Endothelial cell of umbilical vein (primary cell): ENCODE measurements at regions not wholly inside any gene's neighbourhood (a gene's known extent, or its start where the extent isn't known, plus 50 kb on each side); places are given as distances from the start of the nearest gene placed in this dataset.
"Not testable (repeated sequence)": the region's sequence is repeated elsewhere in the genome, so short reads cannot be mapped to it uniquely, and the experiment has no call there.

ENCODE experiments used
- BruUV-seq: library from RNA; stranded (reverse); fragments of 400-500 nt; replicated peaks from 2 replicates; lab custom pipeline; 2021; lab: Mats Ljungman, UMichigan
- CTCF ChIA-PET: fragments of 300-600, 350-600 bp; sonication (Branson Sonifier 250); formaldehyde crosslinking; loops from one replicate; lab custom pipeline; 2021; ENCODE audit warnings: antibody characterized with exemption, inconsistent platforms; lab: Charles Lee
- POLR2A ChIA-PET: fragments of 300-600, 350-600 bp; sonication (Branson Sonifier 250); formaldehyde crosslinking; loops from one replicate; lab custom pipeline; 2021; ENCODE audit warnings: antibody characterized with exemption, inconsistent platforms; lab: Charles Lee
- DNase-seq: peaks from one replicate; pipeline ENCODE4 v3.0.0-alpha.2; 2011; ENCODE audit warnings: low read depth, low spot score
- FAIRE-seq: peaks from 2 replicates; lab custom pipeline; 2011; peaks lifted over from hg19 to GRCh38; lab: Jason Lieb, UNC
- H2AFZ ChIP-seq: 2 replicates; pipeline ENCODE4 v1.6.0; 2012; ENCODE audit warnings: low read depth, low read length, control low read depth, inconsistent platforms
- H3K27ac ChIP-seq: 2 replicates; pipeline ENCODE4 v1.5.1; 2011; ENCODE audit warnings: low read depth, mild to moderate bottlenecking, control low read depth, low read length, moderate library complexity; ENCODE audit not compliant: insufficient read depth
- H3K27me3 ChIP-seq, 2 experiments: 2 replicates each; pipeline versions ENCODE4 v1.6.0 to v1.6.1; 2011; ENCODE audit warnings: low read length in 2 of 2, mixed read lengths in 1 of 2; ENCODE audit not compliant: control insufficient read depth in 2 of 2, insufficient read depth in 2 of 2
- H3K36me3 ChIP-seq, 2 experiments: 2 replicates in 1 of 2; 3 replicates in 1 of 2; pipeline ENCODE4 v1.5.1; 2011; ENCODE audit warnings: low read length in 2 of 2, mild to moderate bottlenecking in 1 of 2, moderate library complexity in 1 of 2; ENCODE audit not compliant: control insufficient read depth in 2 of 2, insufficient read depth in 2 of 2; ENCODE audit errors: extremely low read depth in 1 of 2
- H3K4me1 ChIP-seq: 3 replicates; pipeline ENCODE4 v1.5.1; 2011; ENCODE audit warnings: mild to moderate bottlenecking, low read length; ENCODE audit not compliant: control insufficient read depth, insufficient read depth; ENCODE audit errors: extremely low read depth
- H3K4me2 ChIP-seq: 2 replicates; pipeline ENCODE4 v1.6.1; 2011; ENCODE audit warnings: low read length, control low read depth, mixed read lengths; ENCODE audit not compliant: insufficient read depth
- H3K4me3 ChIP-seq, 3 experiments: fragments of 200-600 bp in 1 of 3; sonication (generic), shearing (Covaris generic) in 1 of 3; replicated peaks in 1 of 3; 2 replicates each; pipeline ENCODE4 v1.5.1; 2011 to 2016; ENCODE audit warnings: control low read depth in 3 of 3, low read length in 3 of 3, mild to moderate bottlenecking in 2 of 3, inconsistent platforms in 1 of 3, low read depth in 1 of 3, moderate library complexity in 1 of 3; ENCODE audit not compliant: insufficient read depth in 1 of 3
- H3K79me2 ChIP-seq: 2 replicates; pipeline ENCODE4 v1.6.0; 2012; ENCODE audit warnings: low read length, inconsistent platforms; ENCODE audit not compliant: control insufficient read depth, insufficient read depth
- H3K9ac ChIP-seq: replicated peaks from 2 replicates; pipeline ENCODE3; 2011; ENCODE audit warnings: low read length, control low read depth; ENCODE audit not compliant: insufficient read depth; ENCODE audit errors: extremely low read depth
- H3K9me1 ChIP-seq: replicated peaks from 3 replicates; pipeline ENCODE4 v1.6.0; 2011; ENCODE audit warnings: mild to moderate bottlenecking, low read length; ENCODE audit not compliant: control insufficient read depth, insufficient read depth; ENCODE audit errors: extremely low read depth
- H3K9me3 ChIP-seq: replicated peaks from 2 replicates; pipeline ENCODE4 v1.5.1; 2012; ENCODE audit warnings: low read length, inconsistent platforms; ENCODE audit not compliant: control insufficient read depth, insufficient read depth
- H4K20me1 ChIP-seq: replicated peaks from 2 replicates; pipeline ENCODE3; 2011; ENCODE audit warnings: mild to moderate bottlenecking, low read length; ENCODE audit not compliant: control insufficient read depth, insufficient read depth; ENCODE audit errors: extremely low read depth
- FOS ChIP-seq: IDR thresholded peaks from 2 replicates; pipeline ENCODE4 v1.6.1; 2011; ENCODE audit warnings: mild to moderate bottlenecking, low read length, moderate library complexity, borderline replicate concordance; ENCODE audit not compliant: insufficient read depth
- GATA2 ChIP-seq: IDR thresholded peaks from 2 replicates; pipeline ENCODE4 v1.7.0; 2011; ENCODE audit warnings: low read depth, mild to moderate bottlenecking, moderate library complexity, mixed read lengths, low read length; ENCODE audit not compliant: insufficient read length, insufficient read depth
- MAX ChIP-seq: IDR thresholded peaks from 2 replicates; pipeline ENCODE4 v1.6.1; 2011; ENCODE audit not compliant: insufficient read depth, insufficient read length
- dilution Hi-C: fragments of 300-500 bp; cut with MboI; formaldehyde crosslinking; loops from one replicate; pipeline ENCODE4 v1.15.0; 2019; ENCODE audit warnings: low sequenced_read_pairs; ENCODE audit not compliant: extremely low pct_ligation_motif_present
- intact Hi-C: fragments of 100-400 bp; cut with micrococcal nuclease; formaldehyde crosslinking; loops from one replicate; pipeline ENCODE4 v1.10.0; 2022

GRCh38 chr10:71088054-71088453 is 124.3 kb upstream of the UNC5B start:
- POLR2A ChIA-PET: no interaction called here
- Histone ChIP-seq H2AFZ (no peak overlapping the region), H3K4me3 (no peak overlapping the region), H3K9ac (no peak overlapping the region), H3K36me3 (no peaks in the 10 kb centered on the region), H3K27ac (no peak overlapping the region), H3K79me2 (no peaks in the 10 kb centered on the region), H3K27me3 (peaks cover 3 to 8% of the 10 kb centered on the region in 2 experiments), H3K4me1 (no peaks in the 10 kb centered on the region), H3K9me3 (no peaks in the 10 kb centered on the region), H3K9me1 (no peaks in the 10 kb centered on the region), H3K4me2 (no peak overlapping the region), H4K20me1 (no peaks in the 10 kb centered on the region)
- intact Hi-C loops (no loop called here), dilution Hi-C loops (no loop called here)
- DNase-seq (no peak), FAIRE-seq (no peak)
- no TSS peak for BruUV-seq
- TF ChIP-seq FOS: no peak
- no peak for TF ChIP-seq MAX
- no peak for TF ChIP-seq GATA2
- CTCF ChIA-PET: interaction anchor here (0.8 to 1.0 kb wide), 4 partner anchors 9 to 68 kb away, joined by 3 read pairs; no protein-coding TSS in a partner anchor

- POLR2A ChIA-PET, H3K4me3 ChIP-seq, H3K4me1 ChIP-seq, H3K27me3 ChIP-seq, H3K36me3 ChIP-seq, H3K9me1 ChIP-seq, H4K20me1 ChIP-seq, FAIRE-seq, dilution Hi-C loops, H3K79me2 ChIP-seq, DNase-seq, H2AFZ ChIP-seq, H3K27ac ChIP-seq, H3K4me2 ChIP-seq, intact Hi-C loops, BruUV-seq, H3K9me3 ChIP-seq, H3K9ac ChIP-seq: not testable (repeated sequence)
- CTCF ChIA-PET: interaction anchor here (0.9 kb wide), 1 partner anchor 62 kb away, joined by 3 read pairs; no protein-coding TSS in a partner anchor
These were observed 123.8 kb upstream of the UNC5B start for GRCh38 chr10:71088578-71088977.
